AG09319 (cell line): ENCODE measurements at regions not wholly inside any gene's neighbourhood (a gene's known extent, or its start where the extent isn't known, plus 50 kb on each side); places are given as distances from the start of the nearest gene placed in this dataset.
"Not testable (repeated sequence)": the region's sequence is repeated elsewhere in the genome, so short reads cannot be mapped to it uniquely, and the experiment has no call there.

Experiments
- DNase-seq: peaks from one replicate; pipeline ENCODE4 v3.0.0-alpha.2; 2010; ENCODE audit warnings: low read depth; ENCODE audit errors: extremely low read depth
- CTCF ChIP-seq: IDR thresholded peaks from 2 replicates; pipeline ENCODE4 v1.5.1; 2011; ENCODE audit warnings: low read depth, mild to moderate bottlenecking, inconsistent platforms, low read length, moderate library complexity

DNA sequence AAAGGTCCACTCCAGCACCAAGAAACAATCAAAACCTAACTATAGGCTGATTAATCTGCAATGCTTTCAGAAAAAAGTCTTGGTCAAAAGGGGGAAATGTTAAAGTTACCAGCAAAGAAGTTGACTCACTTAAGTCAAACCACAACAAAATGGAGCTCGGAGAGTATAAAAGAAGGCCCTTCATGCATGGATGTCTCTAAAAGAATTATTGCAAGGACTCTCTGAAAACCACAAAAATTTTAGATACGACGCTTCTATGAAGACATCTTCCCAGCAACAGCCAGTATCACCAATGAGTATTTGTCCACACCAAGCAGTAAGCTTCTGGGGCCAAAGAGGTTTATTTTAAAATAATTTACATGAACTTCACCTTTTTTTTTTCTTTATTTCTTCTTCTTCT is 1327.4 kb upstream of the CDH18 start:
- DNase-seq, result not testable (repeated sequence)

GRCh38 chr5:21301205-21301604 is 1313.2 kb upstream of the CDH18 start:
- DNase-seq, result not testable (repeated sequence)

- not testable (repeated sequence) for DNase-seq
These were observed 1286.4 kb upstream of the CDH18 start for GRCh38 chr5:21274361-21274760.

DNA sequence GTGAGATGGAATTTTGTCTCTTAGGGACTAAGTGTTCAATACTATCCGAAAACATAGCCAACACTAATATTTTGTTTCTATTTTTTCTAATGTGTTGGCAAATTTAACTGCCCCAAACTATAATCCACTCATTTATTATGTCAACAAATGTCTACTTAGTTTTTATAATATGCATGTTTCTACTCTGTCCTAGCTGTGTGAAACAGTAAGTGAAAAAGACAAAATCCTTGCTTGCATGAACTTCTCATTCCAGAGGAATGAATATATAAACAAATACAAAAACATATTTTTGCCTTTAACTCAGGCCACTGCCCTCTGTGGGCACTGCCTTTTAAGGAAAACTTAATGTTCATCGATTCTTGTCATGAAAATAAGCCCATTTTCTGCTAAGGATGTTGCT is 1275.4 kb upstream of the CDH18 start:
- TF ChIP-seq CTCF, result no peak
- DNase-seq, result no peak

DNA sequence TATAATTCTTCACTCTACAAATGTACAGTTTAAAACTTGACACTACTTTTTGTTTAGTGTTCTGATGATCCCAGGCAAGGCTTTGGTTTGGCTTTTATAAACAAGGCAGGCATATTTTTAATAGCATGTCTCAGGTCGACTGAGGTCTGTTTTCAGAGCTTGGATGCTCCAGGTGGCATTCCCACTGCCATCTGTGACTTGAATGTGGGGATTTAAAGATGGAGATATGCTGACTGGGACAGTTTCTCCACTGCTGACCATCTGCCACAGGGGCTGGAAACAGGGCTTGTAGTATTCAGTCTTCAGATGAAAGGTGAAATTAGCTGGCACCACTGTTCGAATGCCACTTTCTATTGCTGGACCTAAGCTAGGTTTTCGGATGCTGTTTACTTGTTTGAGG is 1266.2 kb upstream of the CDH18 start:
- DNase-seq, result no peak
- no peak for TF ChIP-seq CTCF

DNA sequence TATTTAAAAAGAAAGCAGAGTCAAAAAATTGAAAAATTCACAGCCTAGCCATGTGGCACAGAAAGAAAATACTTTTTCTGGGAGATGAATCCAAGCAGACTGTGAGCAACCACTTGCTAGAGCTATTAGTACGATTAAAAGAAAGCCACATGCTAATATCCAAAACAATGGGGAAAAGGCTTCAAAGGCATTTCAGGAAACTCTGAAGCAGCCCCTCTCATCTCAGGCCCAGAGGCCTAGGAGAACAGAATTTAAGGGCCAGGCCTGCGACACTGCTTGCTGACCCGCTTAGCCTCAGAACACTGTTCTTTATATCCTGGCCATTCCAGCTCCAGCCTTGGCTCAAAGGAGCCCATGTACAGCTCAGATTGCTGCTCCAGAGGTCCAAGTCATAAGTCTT is 1257.0 kb upstream of the CDH18 start:
- DNase-seq, result no peak

GRCh38 chr5:21238786-21239185 is 1250.8 kb upstream of the CDH18 start:
- no peak for TF ChIP-seq CTCF
- no peak for DNase-seq

More for the DNA sequence above, 1257.0 kb upstream of the CDH18 start:
- TF ChIP-seq CTCF, result no peak

DNA sequence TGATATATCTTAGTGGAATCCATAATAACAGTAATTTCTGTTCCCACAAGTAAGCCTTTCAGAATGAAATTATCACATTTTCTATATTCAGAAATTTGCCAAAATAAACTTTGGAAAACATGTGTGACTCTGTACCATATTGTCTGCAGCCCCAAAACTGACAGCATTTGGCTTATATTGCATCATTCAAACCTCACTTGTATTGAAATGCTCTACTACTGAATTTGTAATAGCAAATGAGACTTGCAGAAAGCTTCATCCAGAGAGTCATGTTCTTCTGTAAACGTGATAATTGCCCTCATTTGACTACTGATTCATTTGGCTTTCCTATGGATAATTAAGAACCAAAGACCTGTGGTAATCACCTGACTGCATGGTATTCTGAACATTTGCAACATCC is 1249.5 kb upstream of the CDH18 start:
- DNase-seq, result no peak
- TF ChIP-seq CTCF, result no peak

- TF ChIP-seq CTCF, result no peak
- DNase-seq, result no peak
These were observed 1249.0 kb upstream of the CDH18 start for GRCh38 chr5:21236971-21237427.
